ENCODE measurements at regions not wholly inside any gene's neighbourhood (a gene's known extent, or its start where the extent isn't known, plus 50 kb on each side); places are given as distances from the start of the nearest gene placed in this dataset.

GRCh38 chr2:65548064-65548463 is 115.7 kb upstream of the SPRED2 start:
- TF ChIP-seq CTCF (IDR thresholded peaks at IDR 0.05) (no peak), POLR2A (IDR thresholded peaks at IDR 0.05) (no peak)

All from Peyer's patch (tissue), 4 donors.